RKO (cell line): ENCODE measurements at regions not wholly inside any gene's neighbourhood (a gene's known extent, or its start where the extent isn't known, plus 50 kb on each side); places are given as distances from the start of the nearest gene placed in this dataset.
"Not testable (repeated sequence)": the region's sequence is repeated elsewhere in the genome, so short reads cannot be mapped to it uniquely, and the experiment has no call there.

ENCODE experiments used
- DNase-seq: peaks from one replicate; pipeline ENCODE4 v3.0.0-alpha.2; 2016; ENCODE audit warnings: low spot score

GRCh38 chr1:59176471-59176870, 120.4 kb upstream of the FGGY start:
- no peak for DNase-seq

GRCh38 chr1:59177756-59178155, 119.1 kb upstream of the FGGY start:
- DNase-seq = no peak

GRCh38 chr1:59178339-59179187, 118.3 kb upstream of the FGGY start:
- no peak for DNase-seq

- DNase-seq = no peak
These were observed 117.2 kb upstream of the FGGY start for GRCh38 chr1:59179673-59180072.

GRCh38 chr1:59180735-59181134, 116.2 kb upstream of the FGGY start:
- no peak for DNase-seq

- DNase-seq = no peak
These were observed 113.1 kb upstream of the FGGY start for GRCh38 chr1:59183749-59184317.

GRCh38 chr1:59184365-59184905, 112.5 kb upstream of the FGGY start:
- DNase-seq = no peak

GRCh38 chr1:59185163-59185860, 111.6 kb upstream of the FGGY start:
- no peak for DNase-seq

- no peak for DNase-seq
These were observed 110.2 kb upstream of the FGGY start for GRCh38 chr1:59186656-59187055.

GRCh38 chr1:59188413-59189213, 108.3 kb upstream of the FGGY start:
- no peak for DNase-seq

GRCh38 chr1:59193443-59194093, 103.3 kb upstream of the FGGY start:
- DNase-seq = no peak

- DNase-seq = peak; percentile 5
These were observed 102.3 kb upstream of the FGGY start for GRCh38 chr1:59194621-59195020.

- DNase-seq = no peak
These were observed 101.7 kb upstream of the FGGY start for GRCh38 chr1:59195151-59195550.

- DNase-seq = no peak
These were observed 98.3 kb upstream of the FGGY start for GRCh38 chr1:59198564-59198963.

GRCh38 chr1:59199147-59199546, 97.7 kb upstream of the FGGY start:
- DNase-seq = no peak

- no peak for DNase-seq
These were observed 97.0 kb upstream of the FGGY start for GRCh38 chr1:59199719-59200376.

GRCh38 chr1:59201341-59201740, 95.6 kb upstream of the FGGY start:
- no peak for DNase-seq

GRCh38 chr1:59202455-59202854, 94.4 kb upstream of the FGGY start:
- no peak for DNase-seq

- no peak for DNase-seq
These were observed 92.9 kb upstream of the FGGY start for GRCh38 chr1:59204001-59204400.

GRCh38 chr1:59206616-59207015, 90.3 kb upstream of the FGGY start:
- not testable (repeated sequence) for DNase-seq

GRCh38 chr1:59210430-59210829, 86.5 kb upstream of the FGGY start:
- DNase-seq = not testable (repeated sequence)
